ENCODE measurements at regions not wholly inside any gene's neighbourhood (a gene's known extent, or its start where the extent isn't known, plus 50 kb on each side); places are given as distances from the start of the nearest gene placed in this dataset.

DNA sequence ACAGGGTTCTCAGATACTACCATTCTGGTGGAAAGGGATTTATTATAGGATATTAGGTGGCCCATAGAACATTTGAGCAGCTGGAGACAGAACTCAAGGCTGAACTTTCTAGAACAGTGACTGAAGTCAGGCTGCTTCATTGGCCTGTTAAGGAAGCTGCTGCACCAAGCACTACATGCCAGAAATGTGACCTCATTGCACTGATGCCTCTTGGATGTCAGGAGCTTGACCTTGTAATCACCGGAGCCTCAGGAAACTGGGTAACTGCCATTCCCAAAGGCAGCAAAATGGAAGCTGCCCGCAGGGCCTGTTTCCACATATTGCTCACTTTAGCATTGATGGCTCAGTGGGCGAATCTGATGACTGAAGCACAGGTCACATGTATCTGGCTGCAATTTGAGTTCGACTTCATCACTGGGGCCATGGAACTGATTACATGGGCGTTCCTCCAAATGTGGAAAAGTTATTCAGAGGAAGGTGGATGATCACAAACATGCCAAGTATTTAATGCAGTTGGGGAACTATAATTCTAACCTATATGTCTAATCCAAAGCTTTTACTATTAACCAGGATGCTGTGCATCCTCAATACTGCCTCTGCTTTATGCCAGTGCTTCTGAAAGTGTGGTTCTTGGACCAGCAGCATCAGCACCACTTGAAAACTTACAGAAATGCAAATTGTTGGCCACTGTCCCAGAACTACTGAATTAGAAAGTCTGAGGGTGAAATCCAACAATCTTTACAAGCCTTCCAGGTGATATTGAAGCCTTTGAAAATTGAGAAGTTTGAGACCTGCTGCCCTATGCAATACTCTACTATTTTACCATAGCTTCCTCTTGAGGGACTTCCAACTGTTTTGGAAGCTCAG is 337.2 kb upstream of the NAV3 start:
- no peak for DNase-seq (ENCODE audit: low read depth in 2 of 2)

DNA sequence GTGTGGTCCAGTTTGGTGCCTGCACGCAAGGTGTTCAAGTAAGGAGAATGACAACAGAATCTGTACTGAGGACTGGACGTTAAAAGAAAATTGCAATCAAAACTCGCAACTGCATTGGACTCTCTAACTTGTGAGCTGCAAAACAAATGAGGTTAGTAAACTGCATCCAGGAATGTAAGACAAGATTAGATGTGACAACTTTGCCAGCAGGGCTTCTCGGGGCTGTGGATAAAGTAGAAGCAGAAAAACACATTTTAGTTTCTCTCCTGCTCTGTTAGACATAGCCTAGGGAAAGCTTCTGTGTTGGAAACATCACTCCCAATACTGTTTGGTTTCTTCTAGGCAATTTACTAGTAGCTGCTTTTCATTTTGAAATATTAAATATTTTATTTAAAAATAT is 338.2 kb upstream of the NAV3 start:
- no peak for DNase-seq (ENCODE audit: low read depth in 2 of 2)

- DNase-seq (ENCODE audit: low read depth in 2 of 2): no peak
Measured at GRCh38 chr12:77489331-77489970, 341.2 kb upstream of the NAV3 start.

GRCh38 chr12:77488041-77488620 is 342.6 kb upstream of the NAV3 start:
- DNase-seq (ENCODE audit: low read depth in 2 of 2): no peak

- no peak for DNase-seq (ENCODE audit: low read depth in 2 of 2)
Measured at GRCh38 chr12:77486872-77487271, 343.8 kb upstream of the NAV3 start.

- DNase-seq (ENCODE audit: low read depth in 2 of 2): no peak
Measured at GRCh38 chr12:77485961-77486854, 344.5 kb upstream of the NAV3 start.

DNA sequence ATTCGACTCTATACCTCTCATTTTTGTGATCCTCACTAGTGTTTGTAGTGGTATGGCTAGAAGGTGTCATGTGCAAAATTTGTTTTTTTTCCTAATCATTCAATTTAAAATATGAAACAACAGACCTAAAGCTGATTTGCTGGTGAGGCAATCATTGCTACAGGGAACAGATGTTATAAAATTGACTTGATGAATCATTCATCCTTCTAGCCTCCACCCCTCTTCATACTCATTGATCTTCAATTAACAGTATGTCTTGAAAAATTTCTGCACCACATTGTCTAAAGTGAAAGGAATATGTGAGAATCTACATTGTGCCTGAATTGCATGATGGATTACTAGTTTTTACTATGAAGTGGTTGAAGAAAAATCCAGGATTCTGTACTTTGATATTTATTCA is 349.0 kb upstream of the NAV3 start:
- no peak for DNase-seq (ENCODE audit: low read depth in 2 of 2)

DNA sequence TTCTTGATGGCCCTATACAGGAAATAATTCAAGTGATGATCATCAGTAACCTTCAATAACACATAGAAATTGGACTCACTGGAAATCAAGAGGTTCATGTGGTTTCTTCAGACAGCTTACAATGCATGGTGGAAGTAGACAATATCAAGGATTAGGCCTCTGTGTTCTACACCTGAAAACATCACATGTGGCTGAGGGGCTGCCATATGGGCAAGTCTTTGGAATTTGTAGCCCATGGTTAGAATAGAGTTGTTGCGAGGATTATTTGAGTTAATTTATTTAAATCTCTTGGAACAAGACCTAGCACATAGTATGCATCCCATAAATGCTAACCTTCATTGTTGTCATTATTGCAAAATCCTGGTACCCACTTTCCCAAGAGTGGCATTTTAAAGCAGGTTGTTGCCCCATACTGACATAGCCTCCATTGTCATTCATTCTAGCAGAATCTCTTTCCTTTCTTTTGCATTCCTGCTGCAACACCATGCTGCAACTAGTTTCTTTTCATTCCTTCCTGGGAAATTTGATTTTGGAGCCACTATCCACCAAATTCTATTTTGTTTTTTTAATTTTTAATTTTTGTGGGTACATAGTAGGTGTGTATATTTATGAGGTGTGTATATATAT is 352.7 kb upstream of the NAV3 start:
- DNase-seq (ENCODE audit: low read depth in 2 of 2): no peak

DNA sequence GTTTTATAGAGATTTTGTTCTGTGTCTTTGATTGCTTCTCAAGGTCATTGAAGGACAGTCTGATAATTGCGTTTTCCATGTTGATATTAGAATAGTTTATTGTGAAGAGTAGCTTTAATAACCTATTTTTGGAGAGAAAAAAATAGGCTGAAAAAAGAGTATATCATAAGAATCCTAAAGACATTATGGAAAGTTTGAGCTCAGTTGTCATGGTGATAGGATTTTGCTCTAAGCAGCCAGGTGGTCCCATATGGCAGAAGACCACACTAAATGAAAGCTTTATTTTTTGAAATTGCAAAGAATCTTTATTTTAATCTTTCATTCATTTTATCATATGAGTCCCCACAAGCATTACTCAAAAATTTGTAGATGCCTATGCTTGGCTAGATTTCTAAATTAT is 358.9 kb upstream of the NAV3 start:
- DNase-seq (ENCODE audit: low read depth in 2 of 2): no peak

GRCh38 chr12:77469578-77470333 is 360.9 kb upstream of the NAV3 start:
- DNase-seq (ENCODE audit: low read depth in 2 of 2): no peak

DNA sequence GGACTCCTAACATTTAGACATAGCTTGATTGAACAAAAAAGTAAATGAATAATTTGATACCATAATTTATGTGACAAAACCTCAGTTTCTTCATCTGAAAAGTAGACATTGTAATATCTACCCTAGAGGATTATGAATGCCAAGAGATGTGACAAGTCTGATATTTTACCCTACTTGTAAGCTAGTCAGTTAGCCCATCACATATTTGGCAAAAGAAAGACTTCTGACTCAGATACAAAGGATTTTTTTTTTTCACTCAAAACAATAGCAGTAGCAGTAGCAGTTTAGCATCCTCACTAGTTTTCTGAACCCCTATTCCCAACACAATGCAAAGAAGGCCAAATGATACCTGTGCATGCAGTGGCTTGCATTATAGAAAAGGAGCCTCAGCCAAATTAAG is 377.3 kb upstream of the E2F7 start:
- no peak for DNase-seq (ENCODE audit: low read depth in 2 of 2)

DNA sequence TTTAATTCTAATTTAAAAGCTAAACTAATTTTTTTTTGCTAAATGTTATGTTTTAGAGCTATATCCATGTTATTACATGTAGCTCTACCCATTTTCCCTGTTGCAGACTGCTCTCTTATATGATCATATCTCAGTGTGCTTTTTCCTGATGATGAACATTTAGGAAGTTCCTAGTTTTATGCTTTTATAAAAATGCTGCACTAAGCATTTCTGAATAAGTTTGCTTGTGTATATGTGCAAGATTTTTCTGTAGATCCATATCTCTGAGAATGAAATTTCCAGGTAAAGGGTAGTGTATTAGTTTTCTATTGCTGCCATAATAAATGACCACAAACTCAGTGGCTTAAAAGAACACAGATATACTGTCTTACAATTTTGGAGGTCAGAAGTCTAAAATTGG is 374.4 kb upstream of the E2F7 start:
- no peak for DNase-seq (ENCODE audit: low read depth in 2 of 2)

- DNase-seq (ENCODE audit: low read depth in 2 of 2): no peak
Measured at GRCh38 chr12:77438644-77439043, 373.3 kb upstream of the E2F7 start.

DNA sequence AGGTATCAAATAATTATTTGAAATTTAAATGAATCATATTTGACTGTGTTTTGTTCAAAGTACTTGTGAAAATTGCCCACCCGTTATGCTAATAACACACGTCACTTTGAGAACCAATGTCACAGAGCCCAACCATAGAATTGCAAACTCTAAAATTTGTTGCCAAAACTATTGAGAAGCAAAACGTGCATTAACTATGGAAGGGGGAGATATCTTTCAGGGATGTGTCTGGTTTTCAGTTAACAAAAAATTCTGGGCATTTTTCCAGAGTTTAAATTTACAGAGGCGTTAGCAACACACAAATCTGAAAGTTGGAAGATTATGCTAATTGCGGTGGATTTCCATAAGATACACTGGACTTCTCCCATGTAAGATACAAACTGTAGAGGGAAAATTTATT is 371.8 kb upstream of the E2F7 start:
- no peak for DNase-seq (ENCODE audit: low read depth in 2 of 2)

DNA sequence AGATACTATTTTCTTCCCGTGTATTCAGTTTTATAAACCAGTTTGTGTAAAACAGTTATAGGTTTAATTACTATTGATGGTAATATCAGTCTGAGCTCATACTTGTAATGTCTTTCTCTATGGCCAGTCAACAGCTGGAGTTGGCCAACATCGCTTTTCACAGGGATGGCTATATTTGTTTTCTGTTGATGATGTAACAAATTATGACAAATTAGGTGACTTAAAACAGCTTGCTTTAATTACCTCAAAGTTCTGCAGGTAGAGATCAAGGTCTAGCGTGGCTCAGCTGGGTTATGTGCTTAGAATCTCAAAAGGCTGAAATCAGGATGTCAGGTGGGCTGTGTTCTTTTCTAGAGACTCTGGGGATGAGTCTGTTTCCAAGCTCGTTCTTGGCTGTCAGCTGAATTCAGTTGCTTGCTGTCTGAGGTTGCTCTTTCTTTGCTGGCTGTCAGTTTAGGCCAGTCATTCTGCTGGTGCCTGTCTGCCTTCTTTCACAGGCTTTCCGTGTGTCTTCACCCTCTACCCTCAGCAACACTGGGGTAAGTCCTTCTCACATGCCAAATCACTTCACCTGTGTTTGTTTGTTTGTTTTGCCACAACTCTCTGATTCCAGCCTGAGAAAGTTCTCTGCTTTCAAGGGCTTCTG is 370.2 kb upstream of the E2F7 start:
- DNase-seq (ENCODE audit: low read depth in 2 of 2): no peak

DNA sequence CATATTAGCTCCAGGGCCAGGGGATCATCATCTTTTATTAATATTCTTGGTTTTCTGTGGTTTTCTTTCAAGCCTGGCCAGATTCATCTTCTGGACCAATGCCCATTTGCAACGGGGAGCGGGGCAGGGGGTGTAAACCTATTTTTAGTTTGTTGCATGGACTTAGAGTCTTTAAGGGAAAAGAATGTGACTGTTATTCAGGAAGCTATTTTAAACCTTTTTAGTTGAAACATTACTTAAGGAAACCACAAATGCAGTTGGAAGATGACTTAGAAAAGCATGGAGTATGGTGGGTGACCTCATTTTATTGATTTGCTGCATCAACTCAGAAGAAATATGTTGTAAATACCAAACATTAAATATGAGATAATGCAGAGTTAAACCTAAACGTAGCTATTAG is 368.4 kb upstream of the E2F7 start:
- no peak for DNase-seq (ENCODE audit: low read depth in 2 of 2)

DNA sequence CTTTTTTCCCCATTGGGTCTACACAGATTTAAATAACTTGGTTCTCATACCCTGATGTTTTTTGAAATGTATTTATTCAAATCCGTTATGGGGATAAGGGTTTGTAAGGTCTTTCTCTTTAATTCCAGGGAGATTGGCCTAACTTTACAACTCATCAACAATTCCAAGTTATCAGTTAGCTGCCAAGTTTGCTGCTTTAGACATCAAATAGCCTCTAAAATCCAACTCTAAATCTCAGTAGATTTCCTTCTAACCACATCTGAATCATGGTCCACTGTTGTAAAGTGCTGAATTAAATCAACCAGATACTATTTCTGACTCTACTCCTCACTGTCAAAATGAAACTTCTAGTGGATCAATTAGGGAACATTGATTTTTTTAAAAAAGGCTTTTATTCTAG is 364.1 kb upstream of the E2F7 start:
- DNase-seq (ENCODE audit: low read depth in 2 of 2): no peak

DNA sequence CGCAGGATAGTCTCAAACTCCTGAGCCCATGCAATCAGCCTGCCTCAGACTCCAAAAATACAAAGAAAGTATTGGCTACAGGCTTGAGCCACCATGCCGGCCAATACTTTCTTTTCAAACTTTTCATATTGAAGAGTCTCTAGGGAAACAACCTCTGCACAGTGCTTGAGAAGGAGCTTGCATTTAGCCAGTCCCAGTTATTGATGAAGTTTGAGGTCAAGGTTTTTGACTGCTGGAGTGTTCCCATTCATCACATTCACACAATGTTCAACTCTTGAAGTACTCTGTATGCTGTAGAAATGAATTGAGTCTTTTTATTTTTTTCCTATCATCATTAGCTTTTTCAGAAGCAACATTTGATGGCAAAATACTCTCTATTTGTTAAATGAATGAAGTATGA is 355.8 kb upstream of the E2F7 start:
- DNase-seq (ENCODE audit: low read depth in 2 of 2): no peak

DNA sequence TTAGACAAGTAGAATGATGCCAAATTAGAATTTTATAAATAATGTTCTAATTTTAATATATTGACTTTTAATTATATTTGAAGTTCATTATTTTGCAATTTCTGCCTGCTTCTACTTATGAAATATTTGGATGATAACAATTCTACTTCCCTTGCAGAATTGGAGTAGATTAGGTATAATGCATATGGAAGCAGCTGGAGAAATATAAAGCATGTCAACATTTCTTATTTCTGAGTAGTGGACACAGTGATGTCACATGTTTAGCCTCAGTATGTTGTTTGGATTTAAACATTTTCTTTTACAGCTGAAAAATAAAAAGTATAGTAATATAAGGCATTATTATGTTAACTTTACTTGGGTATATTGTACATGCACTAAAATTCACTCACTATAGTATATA is 344.2 kb upstream of the E2F7 start:
- DNase-seq (ENCODE audit: low read depth in 2 of 2): no peak

DNA sequence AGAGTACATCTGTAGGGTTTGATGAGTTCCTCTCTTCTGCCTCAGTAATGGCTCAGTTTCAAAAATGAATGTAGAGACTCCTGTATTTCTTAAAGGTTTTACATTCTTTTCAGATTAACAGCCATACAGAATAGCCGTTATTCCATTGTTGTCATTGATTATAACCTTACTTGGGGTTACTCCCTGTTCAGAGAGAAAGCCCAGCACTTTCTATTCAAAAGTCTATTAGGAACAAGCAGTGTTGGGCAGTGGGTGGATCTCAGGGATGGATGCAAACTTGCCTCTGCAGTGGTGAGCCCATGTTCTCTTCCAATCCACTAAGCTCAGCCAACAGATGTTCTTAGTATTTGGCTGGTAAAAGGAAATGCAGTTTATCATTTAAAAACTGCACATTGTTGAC is 342.6 kb upstream of the E2F7 start:
- DNase-seq (ENCODE audit: low read depth in 2 of 2): no peak

All from stimulated activated CD8-positive, alpha-beta memory T cell treated with anti-CD3 and anti-CD28 coated beads, Interleukin-15, amount 100 ng/mL, for 48 hours (primary cell).